Neuronal stem cell (in vitro differentiated cells): ENCODE measurements at regions not wholly inside any gene's neighbourhood (a gene's known extent, or its start where the extent isn't known, plus 50 kb on each side); places are given as distances from the start of the nearest gene placed in this dataset.

Source experiments
- DNase-seq: peaks from one replicate; pipeline ENCODE4 v3.0.0-alpha.2; 2013; ENCODE audit warnings: low spot score
- H2AFZ ChIP-seq: one replicate; pipeline ENCODE4 v1.6.1; 2013; ENCODE audit warnings: mild to moderate bottlenecking, low read length, inconsistent platforms
- H2AK5ac ChIP-seq: 2 replicates; pipeline ENCODE4 v1.6.1; 2013; ENCODE audit warnings: low read depth, mild to moderate bottlenecking, inconsistent platforms, low read length, moderate library complexity, mixed read lengths
- H2BK120ac ChIP-seq: 2 replicates; pipeline ENCODE4 v1.6.1; 2013; ENCODE audit warnings: low read depth, mild to moderate bottlenecking, inconsistent platforms, low read length, moderate library complexity, mixed read lengths
- H2BK12ac ChIP-seq: one replicate; pipeline ENCODE4 v1.6.1; 2013; ENCODE audit warnings: low read length, inconsistent platforms
- H2BK15ac ChIP-seq: 2 replicates; pipeline ENCODE4 v1.6.1; 2013; ENCODE audit warnings: mild to moderate bottlenecking, low read length, inconsistent platforms, mixed read lengths
- H2BK5ac ChIP-seq: one replicate; pipeline ENCODE4 v1.6.1; 2013; ENCODE audit warnings: inconsistent platforms, mild to moderate bottlenecking, low read length, moderate library complexity
- H3K14ac ChIP-seq: one replicate; pipeline ENCODE4 v1.6.1; 2013; ENCODE audit warnings: low read length, inconsistent platforms
- H3K18ac ChIP-seq: 2 replicates; pipeline ENCODE4 v1.6.1; 2013; ENCODE audit warnings: low read length, inconsistent platforms
- H3K23ac ChIP-seq: 2 replicates; pipeline ENCODE4 v1.6.1; 2013; ENCODE audit warnings: low read depth, mild to moderate bottlenecking, mixed read lengths, low read length, inconsistent platforms; ENCODE audit not compliant: poor library complexity
- H3K27ac ChIP-seq: replicated peaks from 3 replicates; pipeline ENCODE4 v1.5.1; 2013; ENCODE audit warnings: low read length, inconsistent platforms
- H3K27me3 ChIP-seq, 3 experiments: 2 replicates each; pipeline ENCODE4 v1.6.1; 2013; ENCODE audit warnings: low read length in 3 of 3, mild to moderate bottlenecking in 2 of 3, inconsistent platforms in 1 of 3, low read depth in 1 of 3, mixed read lengths in 1 of 3, moderate library complexity in 1 of 3; ENCODE audit not compliant: control insufficient read depth in 3 of 3, insufficient read depth in 3 of 3
- H3K36me3 ChIP-seq, 2 donors: replicated peaks in 1 of 2; 2 replicates each; pipeline ENCODE4 v1.6.1; 2013; ENCODE audit warnings: low read length in 2 of 2; ENCODE audit not compliant: control insufficient read depth in 2 of 2, insufficient read depth in 2 of 2
- H3K4ac ChIP-seq: 2 replicates; pipeline ENCODE4 v1.6.1; 2013; ENCODE audit warnings: inconsistent platforms, mild to moderate bottlenecking, low read length, moderate library complexity
- H3K4me1 ChIP-seq, 2 donors: 1 replicate in 1 of 2; 2 replicates in 1 of 2; pipeline ENCODE4 v1.6.1; 2013; ENCODE audit warnings: low read length in 2 of 2, low read depth in 1 of 2; ENCODE audit not compliant: control insufficient read depth in 2 of 2, insufficient read depth in 1 of 2
- H3K4me2 ChIP-seq: one replicate; pipeline ENCODE4 v1.6.1; 2013; ENCODE audit warnings: mild to moderate bottlenecking, low read length, inconsistent platforms; ENCODE audit not compliant: insufficient read depth, poor library complexity, severe bottlenecking
- H3K4me3 ChIP-seq, 2 donors: 2 replicates each; pipeline ENCODE4 v1.5.1; 2013; ENCODE audit warnings: low read length in 2 of 2, mild to moderate bottlenecking in 2 of 2, inconsistent platforms in 1 of 2, moderate library complexity in 1 of 2
- H3K79me1 ChIP-seq: one replicate; pipeline ENCODE4 v1.6.1; 2013; ENCODE audit warnings: low read depth, mild to moderate bottlenecking, inconsistent platforms, low read length, moderate library complexity
- H3K9ac ChIP-seq: one replicate; pipeline ENCODE4 v1.6.1; 2013; ENCODE audit warnings: mild to moderate bottlenecking, low read depth, low read length, inconsistent platforms; ENCODE audit not compliant: poor library complexity
- H3K9me3 ChIP-seq, 2 donors: replicated peaks in 1 of 2; 2 replicates each; pipeline versions ENCODE3 to v1.6.1; 2013; ENCODE audit warnings: low read length in 2 of 2, mild to moderate bottlenecking in 2 of 2, inconsistent platforms in 1 of 2, low read depth in 1 of 2, mixed read lengths in 1 of 2, moderate library complexity in 1 of 2; ENCODE audit not compliant: control insufficient read depth in 2 of 2, insufficient read depth in 1 of 2
- H4K8ac ChIP-seq: one replicate; pipeline ENCODE4 v1.6.1; 2013; ENCODE audit warnings: low read depth, mild to moderate bottlenecking, inconsistent platforms, low read length, moderate library complexity
- H4K91ac ChIP-seq: one replicate; pipeline ENCODE4 v1.6.1; 2013; ENCODE audit warnings: low read length, low read depth, mild to moderate bottlenecking, inconsistent platforms; ENCODE audit not compliant: poor library complexity
- WGBS, 2 donors: extraction: QIAGEN DNeasy Blood & Tissue Kit; methylation state at CpG; one replicate each; pipeline ENCODE4 v1.1.7; 2013; ENCODE audit warnings: missing lambda C conversion rate in 2 of 2, mixed read lengths in 1 of 2; ENCODE audit not compliant: insufficient read length in 2 of 2, insufficient replicate concordance in 1 of 2; ENCODE audit errors: extremely low coverage in 2 of 2; 5-methylcytosine and 5-hydroxymethylcytosine counted together

DNA sequence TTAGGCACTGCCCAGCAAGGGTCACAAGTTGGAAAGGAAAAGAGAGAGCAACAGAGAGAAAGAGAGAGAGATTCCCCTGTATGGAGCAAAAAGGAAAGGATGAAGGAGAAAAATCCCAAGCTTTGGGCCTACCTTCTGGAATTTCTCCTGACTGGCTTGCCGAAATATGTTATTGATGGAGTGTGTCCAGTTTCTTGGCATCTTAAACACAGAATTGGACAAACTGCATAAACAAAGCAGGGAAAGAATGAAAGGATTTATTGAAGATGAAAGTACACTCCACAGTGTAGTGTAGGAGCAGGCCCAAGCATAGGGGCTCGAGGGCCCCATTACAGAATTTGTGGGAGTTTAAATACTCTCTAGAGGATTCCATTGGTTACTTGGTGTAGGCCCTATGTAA, 627.8 kb upstream of the CNTNAP2 start:
- Histone ChIP-seq H3K36me3 (no peaks in the 10 kb centered on the region), H2BK15ac (no peak overlapping the region), H3K4ac (no peak overlapping the region), H3K79me1 (no peaks in the 10 kb centered on the region), H3K18ac (no peak overlapping the region), H2BK5ac (no peak overlapping the region), H2BK12ac (no peak overlapping the region), H3K23ac (no peak overlapping the region), H3K14ac (no peak overlapping the region), H2AFZ (no peak overlapping the region), H4K91ac (no peak overlapping the region), H2BK120ac (no peak overlapping the region), H3K4me1 (no peaks in the 10 kb centered on the region), H4K8ac (no peak overlapping the region), H3K9ac (no peak overlapping the region), H2AK5ac (no peak overlapping the region), H3K4me3 (no peak overlapping the region), H3K27ac (no peak overlapping the region), H3K4me2 (no peak overlapping the region), H3K27me3 (no peaks in the 10 kb centered on the region), H3K9me3 (no peaks in the 10 kb centered on the region)
- DNase-seq: no peak
- no CpG with 5 or more reads among the region's 2 CpGs for WGBS, 2 donors

DNA sequence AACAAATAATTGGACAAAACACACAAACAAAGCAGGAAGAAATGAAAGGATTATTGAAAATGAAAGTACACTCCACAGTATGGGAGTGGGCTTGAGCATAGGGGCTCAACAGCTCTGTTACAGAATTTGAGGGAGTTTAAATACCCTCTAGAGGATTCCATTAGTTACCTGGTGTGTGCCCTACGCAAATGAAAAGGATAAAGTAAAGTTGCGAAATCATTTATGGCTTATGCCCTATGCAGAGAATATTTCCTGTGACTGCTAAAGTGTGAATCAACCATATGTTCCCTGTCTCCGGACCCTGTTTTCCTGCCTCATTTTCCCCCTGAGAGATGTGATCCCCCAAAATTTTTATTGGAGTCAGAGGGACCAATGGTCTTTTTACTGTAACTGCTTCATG, 634.6 kb upstream of the CNTNAP2 start:
- no peak overlapping the region for H2BK5ac ChIP-seq
- H3K27ac ChIP-seq: no peak overlapping the region
- H4K8ac ChIP-seq: no peak overlapping the region
- no peak overlapping the region for H2BK15ac ChIP-seq
- H3K18ac ChIP-seq: no peak overlapping the region
- H2BK120ac ChIP-seq: no peak overlapping the region
- H4K91ac ChIP-seq: no peak overlapping the region
- no peaks in the 10 kb centered on the region for H3K9me3 ChIP-seq
- no peak overlapping the region for H3K4ac ChIP-seq
- H2AFZ ChIP-seq: no peak overlapping the region
- no peak for DNase-seq
- no peak overlapping the region for H3K14ac ChIP-seq
- H3K23ac ChIP-seq: no peak overlapping the region
- H2AK5ac ChIP-seq: no peak overlapping the region
- no peak overlapping the region for H3K4me2 ChIP-seq
- H3K4me1 ChIP-seq: no peaks in the 10 kb centered on the region
- no peak overlapping the region for H2BK12ac ChIP-seq
- H3K9ac ChIP-seq: no peak overlapping the region
- H3K79me1 ChIP-seq: no peaks in the 10 kb centered on the region
- no CpG with 5 or more reads among the region's 3 CpGs for WGBS, 2 donors
- no peaks in the 10 kb centered on the region for H3K36me3 ChIP-seq
- no peak overlapping the region for H3K4me3 ChIP-seq
- no peaks in the 10 kb centered on the region for H3K27me3 ChIP-seq

DNA sequence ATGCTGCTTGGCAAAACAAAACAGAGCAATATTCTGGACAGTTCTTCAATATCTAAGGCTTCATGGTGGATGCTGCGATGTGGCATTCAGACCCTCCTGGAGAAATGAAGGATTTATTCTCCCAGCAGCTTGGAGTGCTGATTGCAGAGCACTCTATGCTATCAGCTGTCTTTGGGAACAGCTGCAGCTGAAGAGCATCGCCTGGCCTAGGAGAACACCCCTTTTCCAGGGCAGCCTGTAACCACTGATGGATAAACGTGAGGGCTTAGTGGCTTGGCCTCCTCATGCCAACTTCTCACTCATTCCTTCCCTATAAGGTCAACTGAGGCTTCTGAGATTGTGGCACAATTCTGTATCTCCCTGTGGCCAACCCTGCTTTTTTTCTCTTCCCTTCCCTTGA, 638.1 kb upstream of the CNTNAP2 start:
- H2BK120ac ChIP-seq: no peak overlapping the region
- no peak overlapping the region for H2AFZ ChIP-seq
- no peak overlapping the region for H3K9ac ChIP-seq
- no peak overlapping the region for H3K4ac ChIP-seq
- no CpG with 5 or more reads among the region's 3 CpGs for WGBS, 2 donors
- no peaks in the 10 kb centered on the region for H3K9me3 ChIP-seq
- H3K4me1 ChIP-seq: no peaks in the 10 kb centered on the region
- no peaks in the 10 kb centered on the region for H3K27me3 ChIP-seq
- H3K79me1 ChIP-seq: no peaks in the 10 kb centered on the region
- H3K23ac ChIP-seq: no peak overlapping the region
- no peak overlapping the region for H4K8ac ChIP-seq
- no peak overlapping the region for H3K27ac ChIP-seq
- no peak overlapping the region for H2AK5ac ChIP-seq
- H3K4me2 ChIP-seq: no peak overlapping the region
- H3K4me3 ChIP-seq: no peak overlapping the region
- no peak overlapping the region for H3K18ac ChIP-seq
- no peaks in the 10 kb centered on the region for H3K36me3 ChIP-seq
- H4K91ac ChIP-seq: no peak overlapping the region
- no peak overlapping the region for H3K14ac ChIP-seq
- no peak overlapping the region for H2BK5ac ChIP-seq
- DNase-seq: no peak
- H2BK12ac ChIP-seq: no peak overlapping the region
- no peak overlapping the region for H2BK15ac ChIP-seq

DNA sequence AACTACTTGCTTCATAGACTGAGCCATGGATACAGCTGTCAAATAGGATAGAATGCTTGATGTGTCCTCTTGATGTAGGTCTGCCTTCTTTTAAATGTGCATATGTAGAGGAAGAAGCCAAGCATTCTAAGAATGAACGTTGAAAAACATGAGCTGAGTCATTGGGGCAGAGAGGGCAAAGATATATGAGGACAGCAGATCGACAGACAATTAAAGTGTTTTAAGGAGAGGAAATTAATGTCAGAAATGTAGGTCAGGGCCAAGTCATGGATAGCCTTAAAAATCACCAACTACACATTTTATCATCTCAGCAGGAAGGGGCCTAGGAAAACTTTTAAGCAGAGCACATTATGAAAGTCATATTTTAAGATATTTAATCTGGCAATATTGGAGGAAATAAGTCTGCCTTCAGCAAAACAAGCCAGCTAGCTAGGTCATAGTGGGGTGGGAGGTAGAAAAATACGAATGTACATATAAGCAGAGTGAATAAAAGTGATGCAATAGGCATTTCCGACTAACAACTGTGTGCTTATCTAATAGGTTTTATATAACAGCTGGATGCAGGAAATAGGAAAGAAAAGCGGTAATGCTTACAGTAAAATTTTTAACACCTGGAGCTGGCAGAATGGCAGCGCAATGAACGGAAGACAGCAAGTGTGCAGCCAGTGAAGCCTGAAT, 638.3 kb upstream of the TPK1 start:
- no peak overlapping the region for H3K27ac ChIP-seq
- H2AFZ ChIP-seq: no peak overlapping the region
- H3K4me2 ChIP-seq: no peak overlapping the region
- no peak overlapping the region for H2AK5ac ChIP-seq
- no peaks in the 10 kb centered on the region for H3K9me3 ChIP-seq
- no peak overlapping the region for H2BK12ac ChIP-seq
- no peak overlapping the region for H3K14ac ChIP-seq
- H3K9ac ChIP-seq: no peak overlapping the region
- no peaks in the 10 kb centered on the region for H3K4me1 ChIP-seq
- no peak overlapping the region for H2BK15ac ChIP-seq
- DNase-seq: no peak
- no peaks in the 10 kb centered on the region for H3K27me3 ChIP-seq
- H3K23ac ChIP-seq: no peak overlapping the region
- no peak overlapping the region for H2BK120ac ChIP-seq
- WGBS, 2 donors: no CpG with 5 or more reads among the region's 7 CpGs
- H3K4me3 ChIP-seq: no peak overlapping the region
- no peaks in the 10 kb centered on the region for H3K79me1 ChIP-seq
- no peak overlapping the region for H4K8ac ChIP-seq
- H3K18ac ChIP-seq: no peak overlapping the region
- no peaks in the 10 kb centered on the region for H3K36me3 ChIP-seq
- H4K91ac ChIP-seq: no peak overlapping the region
- no peak overlapping the region for H2BK5ac ChIP-seq
- no peak overlapping the region for H3K4ac ChIP-seq
